G401.6 (cell line): ENCODE measurements at regions not wholly inside any gene's neighbourhood (a gene's known extent, or its start where the extent isn't known, plus 50 kb on each side); places are given as distances from the start of the nearest gene placed in this dataset.
"Not testable (repeated sequence)": the region's sequence is repeated elsewhere in the genome, so short reads cannot be mapped to it uniquely, and the experiment has no call there.

Experiments
- FAIRE-seq: peaks from 2 replicates; lab custom pipeline; 2012; peaks lifted over from hg19 to GRCh38; lab: Jason Lieb, UNC

- FAIRE-seq = no peak
These were observed 232.2 kb downstream of the TUBA3C start for GRCh38 chr13:18949489-18949761.

GRCh38 chr13:18948664-18949488 is 232.7 kb downstream of the TUBA3C start:
- no peak for FAIRE-seq

GRCh38 chr13:18948012-18948663 is 233.5 kb downstream of the TUBA3C start:
- no peak for FAIRE-seq

- FAIRE-seq = no peak
These were observed 234.1 kb downstream of the TUBA3C start for GRCh38 chr13:18947376-18947977.

- FAIRE-seq = no peak
These were observed 234.9 kb downstream of the TUBA3C start for GRCh38 chr13:18946738-18947137.

- FAIRE-seq = no peak
These were observed 237.0 kb downstream of the TUBA3C start for GRCh38 chr13:18944501-18945068.

- no peak for FAIRE-seq
These were observed 237.8 kb downstream of the TUBA3C start for GRCh38 chr13:18943721-18944391.

- FAIRE-seq = no peak
These were observed 238.4 kb downstream of the TUBA3C start for GRCh38 chr13:18943273-18943672.

- no peak for FAIRE-seq
These were observed 245.5 kb downstream of the TUBA3C start for GRCh38 chr13:18936104-18936503.

- no peak for FAIRE-seq
These were observed 260.6 kb downstream of the TUBA3C start for GRCh38 chr13:18921063-18921462.

GRCh38 chr13:18905096-18905495 is 276.5 kb downstream of the TUBA3C start:
- not testable (repeated sequence) for FAIRE-seq

- not testable (repeated sequence) for FAIRE-seq
These were observed 286.2 kb downstream of the TUBA3C start for GRCh38 chr13:18895411-18895810.

- FAIRE-seq = not testable (repeated sequence)
These were observed 290.4 kb downstream of the TUBA3C start for GRCh38 chr13:18891242-18891641.

GRCh38 chr13:18874875-18875789 is 306.5 kb downstream of the TUBA3C start:
- FAIRE-seq = not testable (repeated sequence)

GRCh38 chr13:18870557-18870956 is 311.1 kb downstream of the TUBA3C start:
- not testable (repeated sequence) for FAIRE-seq

GRCh38 chr13:18869365-18869764 is 312.3 kb downstream of the TUBA3C start:
- FAIRE-seq = not testable (repeated sequence)

- FAIRE-seq = not testable (repeated sequence)
These were observed 343.5 kb downstream of the TUBA3C start for GRCh38 chr13:18837986-18838629.

GRCh38 chr13:18837179-18837745 is 344.4 kb downstream of the TUBA3C start:
- not testable (repeated sequence) for FAIRE-seq

GRCh38 chr13:18836371-18837178 is 345.0 kb downstream of the TUBA3C start:
- not testable (repeated sequence) for FAIRE-seq

GRCh38 chr13:18835754-18836153 is 345.9 kb downstream of the TUBA3C start:
- FAIRE-seq = not testable (repeated sequence)
